ENCODE measurements at regions not wholly inside any gene's neighbourhood (a gene's known extent, or its start where the extent isn't known, plus 50 kb on each side); places are given as distances from the start of the nearest gene placed in this dataset.

DNA sequence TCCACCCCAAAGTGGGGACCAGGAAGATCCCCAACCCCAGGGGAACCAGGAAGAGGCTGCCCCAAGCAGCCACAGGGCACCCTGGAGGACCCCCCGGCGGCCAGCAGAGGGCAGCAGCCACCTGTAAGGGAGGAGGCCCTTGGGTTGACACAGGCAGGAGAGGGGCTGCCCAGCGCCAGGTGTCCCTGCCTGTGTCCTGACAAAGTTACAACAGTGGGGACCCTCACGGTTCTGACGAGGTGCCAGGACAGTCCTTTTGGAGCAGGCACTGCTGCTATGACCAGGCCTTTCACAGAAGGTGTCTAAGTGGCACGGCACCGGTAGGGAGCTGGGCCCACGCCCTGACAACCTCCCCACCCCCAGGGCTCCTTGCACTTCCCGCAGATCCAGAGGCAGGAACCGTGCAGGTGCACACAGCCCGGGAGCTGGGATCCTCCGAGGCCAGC is 176.7 kb downstream of the BMP7 start:
- no peak for TF ChIP-seq L3MBTL2 (conservative IDR thresholded peaks at IDR 0.05)
- no peak for TF ChIP-seq SUZ12 (IDR thresholded peaks at IDR 0.05)
- no peak for TF ChIP-seq BHLHE40 (IDR thresholded peaks at IDR 0.05; ENCODE audit: borderline replicate concordance)
- no peak for TF ChIP-seq ELF4 (IDR thresholded peaks at IDR 0.05)
- TF ChIP-seq FOXA1 (IDR thresholded peaks at IDR 0.05) = no peak
- no peak for TF ChIP-seq TARDBP (IDR thresholded peaks at IDR 0.05)
- TF ChIP-seq NFRKB (IDR thresholded peaks at IDR 0.05) = no peak
- no peak for TF ChIP-seq SP1 (IDR thresholded peaks at IDR 0.05)
- TF ChIP-seq HDGF (IDR thresholded peaks at IDR 0.05; ENCODE audit: borderline replicate concordance) = no peak
- no peak for TF ChIP-seq FOXK2 (IDR thresholded peaks at IDR 0.05)
- TF ChIP-seq, protein P1, sequence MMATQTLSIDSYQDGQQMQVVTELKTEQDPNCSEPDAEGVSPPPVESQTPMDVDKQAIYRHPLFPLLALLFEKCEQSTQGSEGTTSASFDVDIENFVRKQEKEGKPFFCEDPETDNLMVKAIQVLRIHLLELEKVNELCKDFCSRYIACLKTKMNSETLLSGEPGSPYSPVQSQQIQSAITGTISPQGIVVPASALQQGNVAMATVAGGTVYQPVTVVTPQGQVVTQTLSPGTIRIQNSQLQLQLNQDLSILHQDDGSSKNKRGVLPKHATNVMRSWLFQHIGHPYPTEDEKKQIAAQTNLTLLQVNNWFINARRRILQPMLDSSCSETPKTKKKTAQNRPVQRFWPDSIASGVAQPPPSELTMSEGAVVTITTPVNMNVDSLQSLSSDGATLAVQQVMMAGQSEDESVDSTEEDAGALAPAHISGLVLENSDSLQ (IDR thresholded peaks at IDR 0.05) = no peak
- TF ChIP-seq FOXM1 (IDR thresholded peaks at IDR 0.05; ENCODE audit: borderline replicate concordance) = no peak
- no peak for TF ChIP-seq ZNF384 (IDR thresholded peaks at IDR 0.05)

Measured in HEK293T (cell line).